ENCODE measurements at regions not wholly inside any gene's neighbourhood (a gene's known extent, or its start where the extent isn't known, plus 50 kb on each side); places are given as distances from the start of the nearest gene placed in this dataset.

GRCh38 chr16:64809876-64810629 lies 311.8 kb downstream of the CDH11 start:
- H3K4me3 ChIP-seq (ENCODE audit: low read length in 2 of 2): no peak overlapping the region
- no peak overlapping the region for H2BK120ac ChIP-seq (ENCODE audit: low read depth, low read length)
- H3K4ac ChIP-seq (ENCODE audit: low read length): no peak overlapping the region
- WGBS, 2 donors (ENCODE audit: extremely low coverage in 2 of 2, insufficient read length in 2 of 2, insufficient replicate concordance in 1 of 2): no CpG with 5 or more reads among the region's 3 CpGs
- H3K27me3 ChIP-seq (ENCODE audit: control insufficient read depth in 3 of 3, insufficient read depth in 3 of 3, low read depth in 1 of 3, low read length in 3 of 3): no peaks in the 10 kb centered on the region
- no peak overlapping the region for H3K4me2 ChIP-seq (ENCODE audit: insufficient read depth, low read length, poor library complexity, severe bottlenecking)
- no peak for DNase-seq (ENCODE audit: low spot score)
- no peaks in the 10 kb centered on the region for H3K36me3 ChIP-seq (replicated peaks in 1 of 2; ENCODE audit: control insufficient read depth in 2 of 2, insufficient read depth in 2 of 2, low read length in 2 of 2)
- no peak overlapping the region for H3K27ac ChIP-seq (replicated peaks; ENCODE audit: low read length)
- H4K8ac ChIP-seq (ENCODE audit: low read depth, low read length): no peak overlapping the region
- no peak overlapping the region for H3K14ac ChIP-seq (ENCODE audit: low read length)
- no peak overlapping the region for H2AFZ ChIP-seq (ENCODE audit: low read length)
- H2BK5ac ChIP-seq (ENCODE audit: low read length): no peak overlapping the region
- H2AK5ac ChIP-seq (ENCODE audit: low read depth, low read length): no peak overlapping the region
- H4K91ac ChIP-seq (ENCODE audit: low read depth, low read length, poor library complexity): no peak overlapping the region
- H3K4me1 ChIP-seq (ENCODE audit: control insufficient read depth in 2 of 2, insufficient read depth in 1 of 2, low read depth in 1 of 2, low read length in 2 of 2): no peaks in the 10 kb centered on the region
- H3K9me3 ChIP-seq (replicated peaks in 1 of 2; ENCODE audit: control insufficient read depth in 2 of 2, insufficient read depth in 1 of 2, low read depth in 1 of 2, low read length in 2 of 2): no peaks in the 10 kb centered on the region
- no peak overlapping the region for H2BK15ac ChIP-seq (ENCODE audit: low read length)
- no peaks in the 10 kb centered on the region for H3K79me1 ChIP-seq (ENCODE audit: low read depth, low read length)
- H3K23ac ChIP-seq (ENCODE audit: low read depth, low read length, poor library complexity): no peak overlapping the region
- H3K18ac ChIP-seq (ENCODE audit: low read length): no peak overlapping the region
- no peak overlapping the region for H2BK12ac ChIP-seq (ENCODE audit: low read length)
- H3K9ac ChIP-seq (ENCODE audit: low read depth, low read length, poor library complexity): no peak overlapping the region

- no CpG with 5 or more reads among the region's 4 CpGs for WGBS, 2 donors (ENCODE audit: extremely low coverage in 2 of 2, insufficient read length in 2 of 2, insufficient replicate concordance in 1 of 2)
- Histone ChIP-seq H3K4me1 (ENCODE audit: control insufficient read depth in 2 of 2, insufficient read depth in 1 of 2, low read depth in 1 of 2, low read length in 2 of 2) (no peaks in the 10 kb centered on the region), H2BK5ac (ENCODE audit: low read length) (no peak overlapping the region), H3K9me3 (replicated peaks in 1 of 2; ENCODE audit: control insufficient read depth in 2 of 2, insufficient read depth in 1 of 2, low read depth in 1 of 2, low read length in 2 of 2) (no peaks in the 10 kb centered on the region), H2BK12ac (ENCODE audit: low read length) (no peak overlapping the region), H3K23ac (ENCODE audit: low read depth, low read length, poor library complexity) (no peak overlapping the region), H2AK5ac (ENCODE audit: low read depth, low read length) (no peak overlapping the region), H3K4me2 (ENCODE audit: insufficient read depth, low read length, poor library complexity, severe bottlenecking) (no peak overlapping the region), H3K9ac (ENCODE audit: low read depth, low read length, poor library complexity) (no peak overlapping the region), H3K4ac (ENCODE audit: low read length) (no peak overlapping the region), H3K4me3 (ENCODE audit: low read length in 2 of 2) (no peak overlapping the region), H3K14ac (ENCODE audit: low read length) (no peak overlapping the region), H3K27me3 (ENCODE audit: control insufficient read depth in 3 of 3, insufficient read depth in 3 of 3, low read depth in 1 of 3, low read length in 3 of 3) (no peaks in the 10 kb centered on the region), H2BK15ac (ENCODE audit: low read length) (no peak overlapping the region), H3K18ac (ENCODE audit: low read length) (no peak overlapping the region), H4K8ac (ENCODE audit: low read depth, low read length) (no peak overlapping the region), H4K91ac (ENCODE audit: low read depth, low read length, poor library complexity) (no peak overlapping the region), H3K36me3 (replicated peaks in 1 of 2; ENCODE audit: control insufficient read depth in 2 of 2, insufficient read depth in 2 of 2, low read length in 2 of 2) (no peaks in the 10 kb centered on the region), H3K79me1 (ENCODE audit: low read depth, low read length) (no peaks in the 10 kb centered on the region), H2BK120ac (ENCODE audit: low read depth, low read length) (no peak overlapping the region), H3K27ac (replicated peaks; ENCODE audit: low read length) (no peak overlapping the region), H2AFZ (ENCODE audit: low read length) (no peak overlapping the region)
- DNase-seq (ENCODE audit: low spot score): no peak
Observed at GRCh38 chr16:64808474-64808873, 313.4 kb downstream of the CDH11 start.

- H3K18ac ChIP-seq (ENCODE audit: low read length): no peak overlapping the region
- no peak overlapping the region for H3K23ac ChIP-seq (ENCODE audit: low read depth, low read length, poor library complexity)
- no peak overlapping the region for H3K4me2 ChIP-seq (ENCODE audit: insufficient read depth, low read length, poor library complexity, severe bottlenecking)
- no peak overlapping the region for H4K8ac ChIP-seq (ENCODE audit: low read depth, low read length)
- no peak overlapping the region for H3K4me3 ChIP-seq (ENCODE audit: low read length in 2 of 2)
- no peak overlapping the region for H2BK15ac ChIP-seq (ENCODE audit: low read length)
- no CpG with 5 or more reads among the region's 2 CpGs for WGBS, 2 donors (ENCODE audit: extremely low coverage in 2 of 2, insufficient read length in 2 of 2, insufficient replicate concordance in 1 of 2)
- no peak overlapping the region for H2BK5ac ChIP-seq (ENCODE audit: low read length)
- no peak overlapping the region for H2AFZ ChIP-seq (ENCODE audit: low read length)
- no peak overlapping the region for H2BK12ac ChIP-seq (ENCODE audit: low read length)
- no peak overlapping the region for H2BK120ac ChIP-seq (ENCODE audit: low read depth, low read length)
- no peaks in the 10 kb centered on the region for H3K9me3 ChIP-seq (replicated peaks in 1 of 2; ENCODE audit: control insufficient read depth in 2 of 2, insufficient read depth in 1 of 2, low read depth in 1 of 2, low read length in 2 of 2)
- DNase-seq (ENCODE audit: low spot score): no peak
- H3K4me1 ChIP-seq (ENCODE audit: control insufficient read depth in 2 of 2, insufficient read depth in 1 of 2, low read depth in 1 of 2, low read length in 2 of 2): no peaks in the 10 kb centered on the region
- no peaks in the 10 kb centered on the region for H3K79me1 ChIP-seq (ENCODE audit: low read depth, low read length)
- H4K91ac ChIP-seq (ENCODE audit: low read depth, low read length, poor library complexity): no peak overlapping the region
- no peaks in the 10 kb centered on the region for H3K36me3 ChIP-seq (replicated peaks in 1 of 2; ENCODE audit: control insufficient read depth in 2 of 2, insufficient read depth in 2 of 2, low read length in 2 of 2)
- H2AK5ac ChIP-seq (ENCODE audit: low read depth, low read length): no peak overlapping the region
- H3K14ac ChIP-seq (ENCODE audit: low read length): no peak overlapping the region
- H3K4ac ChIP-seq (ENCODE audit: low read length): no peak overlapping the region
- H3K27ac ChIP-seq (replicated peaks; ENCODE audit: low read length): no peak overlapping the region
- H3K27me3 ChIP-seq (ENCODE audit: control insufficient read depth in 3 of 3, insufficient read depth in 3 of 3, low read depth in 1 of 3, low read length in 3 of 3): no peaks in the 10 kb centered on the region
- no peak overlapping the region for H3K9ac ChIP-seq (ENCODE audit: low read depth, low read length, poor library complexity)
Observed at GRCh38 chr16:64791756-64792155, 330.1 kb downstream of the CDH11 start.

- H3K36me3 ChIP-seq (replicated peaks in 1 of 2; ENCODE audit: control insufficient read depth in 2 of 2, insufficient read depth in 2 of 2, low read length in 2 of 2): no peaks in the 10 kb centered on the region
- H2AK5ac ChIP-seq (ENCODE audit: low read depth, low read length): no peak overlapping the region
- H3K4me3 ChIP-seq (ENCODE audit: low read length in 2 of 2): no peak overlapping the region
- H3K14ac ChIP-seq (ENCODE audit: low read length): no peak overlapping the region
- no peak overlapping the region for H2BK120ac ChIP-seq (ENCODE audit: low read depth, low read length)
- H3K9me3 ChIP-seq (replicated peaks in 1 of 2; ENCODE audit: control insufficient read depth in 2 of 2, insufficient read depth in 1 of 2, low read depth in 1 of 2, low read length in 2 of 2): no peaks in the 10 kb centered on the region
- DNase-seq (ENCODE audit: low spot score): no peak
- no peak overlapping the region for H3K4me2 ChIP-seq (ENCODE audit: insufficient read depth, low read length, poor library complexity, severe bottlenecking)
- no peaks in the 10 kb centered on the region for H3K79me1 ChIP-seq (ENCODE audit: low read depth, low read length)
- H4K91ac ChIP-seq (ENCODE audit: low read depth, low read length, poor library complexity): no peak overlapping the region
- H4K8ac ChIP-seq (ENCODE audit: low read depth, low read length): no peak overlapping the region
- no peaks in the 10 kb centered on the region for H3K27me3 ChIP-seq (ENCODE audit: control insufficient read depth in 3 of 3, insufficient read depth in 3 of 3, low read depth in 1 of 3, low read length in 3 of 3)
- H3K4me1 ChIP-seq (ENCODE audit: control insufficient read depth in 2 of 2, insufficient read depth in 1 of 2, low read depth in 1 of 2, low read length in 2 of 2): no peaks in the 10 kb centered on the region
- H3K23ac ChIP-seq (ENCODE audit: low read depth, low read length, poor library complexity): no peak overlapping the region
- no peak overlapping the region for H2BK15ac ChIP-seq (ENCODE audit: low read length)
- H3K4ac ChIP-seq (ENCODE audit: low read length): no peak overlapping the region
- H3K18ac ChIP-seq (ENCODE audit: low read length): no peak overlapping the region
- no peak overlapping the region for H2AFZ ChIP-seq (ENCODE audit: low read length)
- H2BK12ac ChIP-seq (ENCODE audit: low read length): no peak overlapping the region
- no CpG with 5 or more reads among the region's 2 CpGs for WGBS, 2 donors (ENCODE audit: extremely low coverage in 2 of 2, insufficient read length in 2 of 2, insufficient replicate concordance in 1 of 2)
- H3K27ac ChIP-seq (replicated peaks; ENCODE audit: low read length): no peak overlapping the region
- H3K9ac ChIP-seq (ENCODE audit: low read depth, low read length, poor library complexity): no peak overlapping the region
- no peak overlapping the region for H2BK5ac ChIP-seq (ENCODE audit: low read length)
Observed at GRCh38 chr16:64784635-64785034, 337.2 kb downstream of the CDH11 start.
